ENCODE measurements at regions not wholly inside any gene's neighbourhood (a gene's known extent, or its start where the extent isn't known, plus 50 kb on each side); places are given as distances from the start of the nearest gene placed in this dataset.

DNA sequence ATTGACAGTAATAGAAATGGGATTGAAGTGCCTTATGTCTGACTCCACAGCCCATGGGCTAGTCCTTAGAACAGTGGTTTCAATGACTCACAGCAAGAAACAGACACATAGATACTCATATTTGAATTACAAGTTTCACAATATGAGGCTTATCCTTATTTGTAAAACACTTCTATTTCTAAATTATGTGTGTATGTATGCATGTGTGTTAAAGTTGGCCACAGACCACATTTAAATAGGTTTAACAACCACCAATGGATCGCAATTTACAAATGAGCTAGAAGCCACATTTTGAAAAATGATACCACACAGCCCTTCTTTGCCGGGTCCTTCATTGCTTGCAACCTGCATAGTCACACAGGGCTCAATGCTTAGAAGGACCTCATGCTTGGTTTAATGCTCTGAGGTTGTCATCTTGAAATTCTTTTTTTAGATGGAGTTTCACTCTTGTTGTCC lies 157.8 kb upstream of the PREP start:
- Histone ChIP-seq H3K4me2 (ENCODE audit: low read depth, low read length, poor library complexity, severe bottlenecking) (no peak overlapping the region), H3K79me2 (ENCODE audit: insufficient read depth, low read length) (no peaks in the 10 kb centered on the region), H3K4me3 (ENCODE audit: insufficient read depth, low read length, poor library complexity, severe bottlenecking) (no peak overlapping the region), H4K20me1 (ENCODE audit: low read depth, low read length) (no peaks in the 10 kb centered on the region), H3K9me3 (ENCODE audit: insufficient read depth, low read length) (no peaks in the 10 kb centered on the region), H3K27me3 (ENCODE audit: low read length) (no peaks in the 10 kb centered on the region), H3K9ac (ENCODE audit: low read length) (no peak overlapping the region), H3K9me2 (replicated peaks; ENCODE audit: insufficient read depth, low read length) (no peaks in the 10 kb centered on the region), H3K27ac (ENCODE audit: low read depth, low read length) (no peak overlapping the region), H3F3A (ENCODE audit: insufficient read depth) (no peaks in the 10 kb centered on the region), H2AFZ (ENCODE audit: low read depth, low read length, severe bottlenecking) (no peak overlapping the region), H3K36me3 (ENCODE audit: low read length) (no peaks in the 10 kb centered on the region)
- TF ChIP-seq, protein P1, sequence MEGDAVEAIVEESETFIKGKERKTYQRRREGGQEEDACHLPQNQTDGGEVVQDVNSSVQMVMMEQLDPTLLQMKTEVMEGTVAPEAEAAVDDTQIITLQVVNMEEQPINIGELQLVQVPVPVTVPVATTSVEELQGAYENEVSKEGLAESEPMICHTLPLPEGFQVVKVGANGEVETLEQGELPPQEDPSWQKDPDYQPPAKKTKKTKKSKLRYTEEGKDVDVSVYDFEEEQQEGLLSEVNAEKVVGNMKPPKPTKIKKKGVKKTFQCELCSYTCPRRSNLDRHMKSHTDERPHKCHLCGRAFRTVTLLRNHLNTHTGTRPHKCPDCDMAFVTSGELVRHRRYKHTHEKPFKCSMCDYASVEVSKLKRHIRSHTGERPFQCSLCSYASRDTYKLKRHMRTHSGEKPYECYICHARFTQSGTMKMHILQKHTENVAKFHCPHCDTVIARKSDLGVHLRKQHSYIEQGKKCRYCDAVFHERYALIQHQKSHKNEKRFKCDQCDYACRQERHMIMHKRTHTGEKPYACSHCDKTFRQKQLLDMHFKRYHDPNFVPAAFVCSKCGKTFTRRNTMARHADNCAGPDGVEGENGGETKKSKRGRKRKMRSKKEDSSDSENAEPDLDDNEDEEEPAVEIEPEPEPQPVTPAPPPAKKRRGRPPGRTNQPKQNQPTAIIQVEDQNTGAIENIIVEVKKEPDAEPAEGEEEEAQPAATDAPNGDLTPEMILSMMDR (IDR thresholded peaks at IDR 0.05; ENCODE audit: insufficient read depth, low read length, poor library complexity, severe bottlenecking) = no peak
- no peak for TF ChIP-seq EZH2phosphoT487 (conservative IDR thresholded peaks at IDR 0.05; ENCODE audit: low read length)

GRCh38 chr6:105557291-105557690 lies 154.4 kb upstream of the PREP start:
- H3K9me2 ChIP-seq (replicated peaks; ENCODE audit: insufficient read depth, low read length) = no peaks in the 10 kb centered on the region
- no peak overlapping the region for H3K9ac ChIP-seq (ENCODE audit: low read length)
- H3K36me3 ChIP-seq (ENCODE audit: low read length) = no peaks in the 10 kb centered on the region
- no peaks in the 10 kb centered on the region for H3K9me3 ChIP-seq (ENCODE audit: insufficient read depth, low read length)
- no peak for TF ChIP-seq EZH2phosphoT487 (conservative IDR thresholded peaks at IDR 0.05; ENCODE audit: low read length)
- TF ChIP-seq, protein P1 (IDR thresholded peaks at IDR 0.05; ENCODE audit: insufficient read depth, low read length, poor library complexity, severe bottlenecking) = no peak
- no peak overlapping the region for H3K4me3 ChIP-seq (ENCODE audit: insufficient read depth, low read length, poor library complexity, severe bottlenecking)
- H2AFZ ChIP-seq (ENCODE audit: low read depth, low read length, severe bottlenecking) = no peak overlapping the region
- no peaks in the 10 kb centered on the region for H4K20me1 ChIP-seq (ENCODE audit: low read depth, low read length)
- H3K27me3 ChIP-seq (ENCODE audit: low read length) = no peaks in the 10 kb centered on the region
- no peaks in the 10 kb centered on the region for H3F3A ChIP-seq (ENCODE audit: insufficient read depth)
- no peak overlapping the region for H3K4me2 ChIP-seq (ENCODE audit: low read depth, low read length, poor library complexity, severe bottlenecking)
- H3K27ac ChIP-seq (ENCODE audit: low read depth, low read length) = no peak overlapping the region
- H3K79me2 ChIP-seq (ENCODE audit: insufficient read depth, low read length) = no peaks in the 10 kb centered on the region

DNA sequence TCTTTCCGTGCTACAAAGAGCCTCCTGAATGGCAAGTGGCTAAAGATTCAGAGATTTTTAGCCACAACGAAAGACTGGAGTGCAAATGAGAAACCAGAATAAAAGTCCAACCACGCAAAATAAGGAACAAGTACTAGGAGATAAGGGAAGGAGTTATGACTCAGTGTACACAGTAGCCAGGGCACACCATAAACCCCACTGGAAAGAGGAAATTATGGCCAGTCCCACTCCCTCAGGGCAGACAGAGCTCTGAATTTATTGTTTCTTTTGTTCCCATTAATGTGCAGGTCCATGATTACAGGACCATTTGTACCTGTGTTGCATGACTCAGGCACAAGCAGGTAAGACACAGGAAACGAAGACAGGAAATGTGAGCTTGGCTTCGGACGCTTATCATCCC lies 150.3 kb upstream of the PREP start:
- no peaks in the 10 kb centered on the region for H3K36me3 ChIP-seq (ENCODE audit: low read length)
- no peak overlapping the region for H3K4me3 ChIP-seq (ENCODE audit: insufficient read depth, low read length, poor library complexity, severe bottlenecking)
- H3K9me3 ChIP-seq (ENCODE audit: insufficient read depth, low read length) = no peaks in the 10 kb centered on the region
- H3K9me2 ChIP-seq (replicated peaks; ENCODE audit: insufficient read depth, low read length) = no peaks in the 10 kb centered on the region
- no peaks in the 10 kb centered on the region for H3F3A ChIP-seq (ENCODE audit: insufficient read depth)
- no peak overlapping the region for H3K9ac ChIP-seq (ENCODE audit: low read length)
- no peak for TF ChIP-seq EZH2phosphoT487 (conservative IDR thresholded peaks at IDR 0.05; ENCODE audit: low read length)
- TF ChIP-seq, protein P1 (IDR thresholded peaks at IDR 0.05; ENCODE audit: insufficient read depth, low read length, poor library complexity, severe bottlenecking) = no peak
- H3K27ac ChIP-seq (ENCODE audit: low read depth, low read length) = no peak overlapping the region
- H3K79me2 ChIP-seq (ENCODE audit: insufficient read depth, low read length) = no peaks in the 10 kb centered on the region
- H2AFZ ChIP-seq (ENCODE audit: low read depth, low read length, severe bottlenecking) = no peak overlapping the region
- no peaks in the 10 kb centered on the region for H4K20me1 ChIP-seq (ENCODE audit: low read depth, low read length)
- H3K4me2 ChIP-seq (ENCODE audit: low read depth, low read length, poor library complexity, severe bottlenecking) = no peak overlapping the region
- H3K27me3 ChIP-seq (ENCODE audit: low read length) = no peaks in the 10 kb centered on the region
